PFSK-1 (cell line): ENCODE measurements at regions not wholly inside any gene's neighbourhood (a gene's known extent, or its start where the extent isn't known, plus 50 kb on each side); places are given as distances from the start of the nearest gene placed in this dataset.

Source experiments
- FOXP2 ChIP-seq: optimal IDR thresholded peaks from 2 replicates; pipeline ENCODE3; 2011; ENCODE audit warnings: borderline replicate concordance, control low read depth, inconsistent platforms; ENCODE audit not compliant: insufficient read depth; ENCODE audit errors: extremely low read length, extremely low read depth
- POLR2AphosphoS5 ChIP-seq: IDR thresholded peaks from 2 replicates; pipeline ENCODE4 v1.6.1; 2012; ENCODE audit warnings: low read depth, mild to moderate bottlenecking, control low read depth, low read length, moderate library complexity
- SIN3A ChIP-seq: IDR thresholded peaks from 2 replicates; pipeline ENCODE4 v1.6.1; 2012; ENCODE audit warnings: mild to moderate bottlenecking, low read length, moderate library complexity, borderline replicate concordance; ENCODE audit not compliant: insufficient read depth
- TAF1 ChIP-seq: IDR thresholded peaks from 2 replicates; pipeline ENCODE4 v1.6.1; 2012; ENCODE audit warnings: low read length, control low read depth, borderline replicate concordance; ENCODE audit not compliant: insufficient read depth
- TF ChIP-seq, protein P1 (sequence below), 2 experiments: IDR thresholded peaks; 2 replicates each; pipeline versions ENCODE4 v1.6.1 to v1.8.0; 2011 to 2012; ENCODE audit warnings: low read depth in 2 of 2, low read length in 2 of 2, control low read depth in 1 of 2, inconsistent platforms in 1 of 2, mild to moderate bottlenecking in 1 of 2, moderate library complexity in 1 of 2; ENCODE audit not compliant: insufficient read depth in 1 of 2

DNA sequence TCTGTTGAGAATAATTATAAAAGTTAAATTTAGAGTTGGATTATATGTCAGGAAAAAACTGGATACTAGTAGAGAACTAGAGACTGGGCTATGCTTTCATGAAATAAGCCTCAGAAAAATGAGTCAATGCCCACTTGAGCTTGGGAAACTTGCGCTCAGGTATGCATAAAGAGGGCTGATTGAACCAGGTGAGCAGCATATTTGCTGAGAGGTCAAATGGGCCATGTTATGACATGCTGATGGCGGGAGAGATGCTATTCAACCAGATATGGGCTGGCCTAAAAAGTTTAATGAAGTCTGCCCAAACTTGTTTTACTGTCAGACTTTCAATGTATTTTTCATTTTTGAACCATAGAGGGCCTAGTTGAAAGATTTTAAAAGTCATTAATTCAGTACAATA is 837.6 kb upstream of the GHITM start:
- TF ChIP-seq TAF1 (no peak), POLR2AphosphoS5 (no peak), FOXP2 (no peak), SIN3A (no peak)
- TF ChIP-seq, protein P1, sequence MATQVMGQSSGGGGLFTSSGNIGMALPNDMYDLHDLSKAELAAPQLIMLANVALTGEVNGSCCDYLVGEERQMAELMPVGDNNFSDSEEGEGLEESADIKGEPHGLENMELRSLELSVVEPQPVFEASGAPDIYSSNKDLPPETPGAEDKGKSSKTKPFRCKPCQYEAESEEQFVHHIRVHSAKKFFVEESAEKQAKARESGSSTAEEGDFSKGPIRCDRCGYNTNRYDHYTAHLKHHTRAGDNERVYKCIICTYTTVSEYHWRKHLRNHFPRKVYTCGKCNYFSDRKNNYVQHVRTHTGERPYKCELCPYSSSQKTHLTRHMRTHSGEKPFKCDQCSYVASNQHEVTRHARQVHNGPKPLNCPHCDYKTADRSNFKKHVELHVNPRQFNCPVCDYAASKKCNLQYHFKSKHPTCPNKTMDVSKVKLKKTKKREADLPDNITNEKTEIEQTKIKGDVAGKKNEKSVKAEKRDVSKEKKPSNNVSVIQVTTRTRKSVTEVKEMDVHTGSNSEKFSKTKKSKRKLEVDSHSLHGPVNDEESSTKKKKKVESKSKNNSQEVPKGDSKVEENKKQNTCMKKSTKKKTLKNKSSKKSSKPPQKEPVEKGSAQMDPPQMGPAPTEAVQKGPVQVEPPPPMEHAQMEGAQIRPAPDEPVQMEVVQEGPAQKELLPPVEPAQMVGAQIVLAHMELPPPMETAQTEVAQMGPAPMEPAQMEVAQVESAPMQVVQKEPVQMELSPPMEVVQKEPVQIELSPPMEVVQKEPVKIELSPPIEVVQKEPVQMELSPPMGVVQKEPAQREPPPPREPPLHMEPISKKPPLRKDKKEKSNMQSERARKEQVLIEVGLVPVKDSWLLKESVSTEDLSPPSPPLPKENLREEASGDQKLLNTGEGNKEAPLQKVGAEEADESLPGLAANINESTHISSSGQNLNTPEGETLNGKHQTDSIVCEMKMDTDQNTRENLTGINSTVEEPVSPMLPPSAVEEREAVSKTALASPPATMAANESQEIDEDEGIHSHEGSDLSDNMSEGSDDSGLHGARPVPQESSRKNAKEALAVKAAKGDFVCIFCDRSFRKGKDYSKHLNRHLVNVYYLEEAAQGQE (IDR thresholded peaks at IDR 0.05; ENCODE audit: insufficient read depth in 1 of 2, low read depth in 2 of 2, low read length in 2 of 2): no peak
